M059J (cell line): ENCODE measurements at regions not wholly inside any gene's neighbourhood (a gene's known extent, or its start where the extent isn't known, plus 50 kb on each side); places are given as distances from the start of the nearest gene placed in this dataset.
"Not testable (repeated sequence)": the region's sequence is repeated elsewhere in the genome, so short reads cannot be mapped to it uniquely, and the experiment has no call there.

ENCODE experiments used
- DNase-seq: peaks from one replicate; pipeline ENCODE4 v3.0.0-alpha.2; 2012; ENCODE audit warnings: low read depth

DNA sequence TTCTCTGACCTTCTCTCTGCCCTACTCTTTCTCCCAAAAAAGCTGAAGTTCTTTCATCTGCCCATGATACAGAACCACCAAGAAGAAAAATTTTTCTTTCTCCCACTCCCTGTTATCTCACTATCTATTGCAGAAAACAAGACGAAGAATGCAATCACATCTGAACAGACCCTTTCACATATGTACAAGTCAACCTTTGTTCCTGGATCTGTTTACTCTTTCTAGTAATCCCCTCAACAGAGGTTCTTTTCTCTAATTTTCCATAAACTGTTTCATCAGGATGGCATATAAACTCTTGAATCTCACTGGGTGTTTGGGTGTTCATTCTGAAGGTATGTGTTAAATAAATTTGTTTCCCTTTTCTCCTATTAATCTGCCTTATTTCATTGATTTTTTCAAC lies 1262.7 kb upstream of the NRXN1 start:
- DNase-seq: no peak

DNA sequence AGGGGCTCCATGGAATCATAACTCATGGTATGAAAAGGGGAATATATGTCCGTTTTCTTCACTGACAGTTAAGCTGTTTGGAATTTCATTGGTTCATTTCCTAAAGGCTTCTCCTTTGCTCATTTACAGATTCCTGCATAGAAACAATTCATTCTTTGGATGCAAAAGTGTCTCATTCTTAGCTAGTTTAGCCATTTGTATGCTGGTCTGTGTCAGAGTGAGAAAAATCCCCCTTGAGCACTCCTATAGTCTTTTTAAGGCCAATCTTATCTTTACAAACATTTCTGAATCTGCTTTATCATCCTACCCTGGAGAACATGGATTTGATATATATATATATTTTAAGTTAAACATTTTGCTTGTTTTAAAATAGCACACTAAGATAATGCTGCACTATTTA lies 1260.9 kb upstream of the NRXN1 start:
- no peak for DNase-seq

DNA sequence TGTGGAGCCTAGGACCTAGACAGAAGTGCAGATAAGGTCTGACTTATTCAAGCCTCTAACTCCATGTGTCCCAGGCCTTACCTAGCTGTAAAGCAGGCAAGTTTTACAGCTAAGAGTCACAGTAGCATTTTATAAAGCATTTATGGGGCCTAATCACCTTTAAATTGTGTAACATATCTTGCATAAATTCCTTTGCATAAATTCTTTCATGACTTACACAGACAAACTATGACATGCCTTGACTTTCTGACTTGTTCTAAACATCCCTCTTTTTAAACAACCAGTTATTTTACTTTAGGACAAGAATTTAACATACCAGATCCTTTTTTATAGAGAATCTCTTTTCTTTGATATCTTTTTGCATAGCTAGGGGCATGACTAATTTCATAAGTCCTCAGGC lies 1257.8 kb upstream of the NRXN1 start:
- no peak for DNase-seq

DNA sequence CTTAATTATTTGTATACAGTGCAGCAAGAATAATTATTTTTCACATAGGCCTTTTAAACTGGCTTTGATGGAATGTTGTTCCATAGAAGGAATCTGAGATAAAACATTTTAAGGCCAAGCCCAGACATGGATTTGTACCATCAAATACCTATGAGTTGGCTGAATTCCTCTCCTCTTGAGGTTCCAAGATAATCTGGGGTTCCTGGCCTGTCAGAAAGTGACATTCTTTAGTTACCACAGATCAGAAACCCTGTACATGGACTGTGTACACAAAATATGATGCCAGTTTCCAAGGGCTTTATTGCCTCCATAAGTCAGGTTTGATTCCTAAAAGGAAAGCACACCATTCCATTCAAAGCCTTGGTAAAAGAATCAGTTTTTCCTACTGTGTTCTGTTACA lies 1256.7 kb upstream of the NRXN1 start:
- no peak for DNase-seq

DNA sequence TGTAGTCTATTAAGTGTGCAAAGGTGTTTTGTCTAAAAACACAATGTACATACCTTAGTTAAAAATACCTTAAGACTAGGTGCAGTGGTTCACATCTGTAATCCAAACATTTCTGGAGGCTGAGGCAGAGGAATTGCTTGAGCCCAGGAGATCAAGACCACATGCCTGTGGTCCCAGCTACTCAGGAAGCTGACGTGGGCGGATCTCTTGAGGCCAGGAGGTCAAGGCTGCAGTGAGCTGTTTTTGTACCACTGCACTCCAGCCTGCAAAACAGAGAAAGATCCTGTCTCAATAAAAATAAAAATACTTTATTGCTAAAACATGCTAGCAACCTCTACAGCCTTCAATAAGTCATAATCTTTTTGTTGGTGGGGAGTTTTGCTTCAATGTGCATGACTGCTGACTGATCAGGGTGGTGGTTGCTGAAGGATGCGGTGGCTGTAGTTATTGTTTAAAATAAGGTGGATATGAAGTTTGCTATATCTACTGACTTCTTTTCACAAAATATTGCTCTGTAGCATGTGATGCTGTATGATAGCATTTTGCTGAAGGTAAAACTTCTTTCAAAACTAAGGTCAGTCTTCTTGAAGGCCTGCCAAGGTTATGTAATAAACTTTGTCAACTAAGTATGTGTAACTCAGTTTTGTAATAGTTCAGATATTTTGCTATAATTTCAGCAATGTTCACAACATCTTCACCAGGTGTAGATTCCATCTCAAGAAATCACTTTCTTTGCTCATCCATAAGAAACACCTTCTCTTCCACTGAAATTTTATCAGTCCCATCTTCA lies 1238.0 kb upstream of the NRXN1 start:
- DNase-seq: no peak

DNA sequence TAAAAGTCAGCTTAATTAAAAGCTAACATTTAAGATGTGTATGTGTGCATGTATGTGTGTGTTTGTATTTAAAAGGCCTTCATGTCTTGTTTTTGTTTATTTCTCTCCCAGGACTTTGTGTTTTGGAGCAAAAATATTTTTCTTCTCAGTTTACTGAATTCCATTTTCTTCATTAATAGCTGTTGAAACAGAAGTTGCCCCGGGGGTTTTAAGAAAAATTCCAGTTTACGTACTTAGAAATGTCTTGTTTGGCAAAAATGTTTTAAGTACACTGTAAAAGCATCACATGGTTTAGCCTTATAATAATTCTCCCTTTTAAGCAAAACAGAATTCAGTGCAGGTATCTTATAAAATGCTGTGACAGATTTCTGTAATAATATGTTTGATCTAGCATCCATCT lies 1233.0 kb upstream of the NRXN1 start:
- no peak for DNase-seq

DNA sequence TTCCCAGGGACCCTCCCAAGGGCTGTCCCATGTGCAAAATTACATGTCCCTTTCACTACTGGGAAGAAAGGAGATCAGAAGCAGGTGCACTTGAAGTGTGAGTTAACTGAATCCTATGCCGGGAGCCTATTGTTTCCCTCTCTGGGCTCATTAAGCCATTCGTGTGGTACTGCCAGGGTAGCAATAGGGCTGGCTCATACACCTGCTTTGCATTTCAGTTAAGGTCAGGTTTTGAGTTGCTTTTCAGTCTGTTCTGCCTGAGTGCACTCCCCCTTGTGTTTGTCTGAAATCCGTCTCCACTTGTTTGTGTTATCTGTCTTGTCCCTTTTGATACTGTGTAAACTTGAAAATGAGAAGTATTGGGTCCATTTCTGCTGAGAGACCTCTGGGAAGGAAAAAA lies 1232.6 kb upstream of the NRXN1 start:
- DNase-seq: no peak

DNA sequence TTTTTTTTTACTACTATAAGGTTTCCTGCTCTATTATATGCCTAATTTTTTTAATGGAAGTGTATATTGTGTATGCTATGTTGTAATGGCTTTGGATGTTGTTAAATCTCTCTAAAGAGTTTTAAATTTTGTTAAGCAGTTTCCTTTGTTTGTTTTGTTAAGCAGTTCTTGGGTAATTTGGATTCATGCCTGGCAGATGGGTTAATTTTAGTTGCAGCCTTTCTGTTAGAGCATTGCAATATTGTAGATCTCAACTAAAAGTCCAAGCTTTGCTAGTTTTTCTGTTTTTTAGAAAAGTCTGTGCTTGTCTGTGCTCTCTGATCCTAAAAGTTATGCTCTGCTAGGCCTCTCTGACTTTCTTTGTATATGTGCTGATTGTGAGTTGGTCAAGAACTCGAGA lies 1229.0 kb upstream of the NRXN1 start:
- DNase-seq: no peak

DNA sequence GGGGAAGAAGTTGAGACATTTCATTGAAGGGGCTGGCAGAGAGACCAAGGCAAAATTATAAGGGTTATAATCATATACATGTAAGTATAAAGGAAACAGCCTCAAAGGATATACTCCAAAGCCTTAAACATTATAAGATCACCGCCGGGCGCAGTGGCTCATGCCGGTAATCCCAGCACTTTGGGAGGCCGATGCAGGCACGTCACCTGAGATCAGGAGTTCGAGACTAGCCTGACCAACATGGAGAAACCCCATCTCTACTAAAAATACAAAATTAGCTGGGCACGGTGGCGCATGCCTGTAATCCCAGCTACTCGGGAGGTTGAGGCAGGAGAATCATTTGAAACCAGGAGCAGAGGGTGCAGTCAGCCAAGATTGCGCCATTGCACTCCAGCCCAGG lies 1227.0 kb upstream of the NRXN1 start:
- not testable (repeated sequence) for DNase-seq

DNA sequence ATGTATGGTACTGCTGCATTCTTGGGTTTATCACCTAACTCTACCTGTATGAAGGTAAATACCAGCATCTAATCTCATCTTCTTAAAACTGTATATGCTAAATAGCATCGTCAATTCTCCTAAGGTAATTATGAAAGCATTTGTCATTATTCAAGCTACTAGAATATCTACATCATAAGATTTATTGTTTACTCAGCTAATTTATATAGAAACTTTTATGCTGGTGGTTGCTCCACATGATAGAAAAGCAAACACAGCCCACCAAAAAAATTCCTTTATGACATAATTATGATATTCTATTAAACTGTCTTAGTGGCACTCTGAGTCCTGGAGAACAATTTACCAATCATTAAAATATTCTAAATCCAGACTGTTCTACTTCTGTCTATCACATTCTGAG lies 1226.1 kb upstream of the NRXN1 start:
- no peak for DNase-seq

DNA sequence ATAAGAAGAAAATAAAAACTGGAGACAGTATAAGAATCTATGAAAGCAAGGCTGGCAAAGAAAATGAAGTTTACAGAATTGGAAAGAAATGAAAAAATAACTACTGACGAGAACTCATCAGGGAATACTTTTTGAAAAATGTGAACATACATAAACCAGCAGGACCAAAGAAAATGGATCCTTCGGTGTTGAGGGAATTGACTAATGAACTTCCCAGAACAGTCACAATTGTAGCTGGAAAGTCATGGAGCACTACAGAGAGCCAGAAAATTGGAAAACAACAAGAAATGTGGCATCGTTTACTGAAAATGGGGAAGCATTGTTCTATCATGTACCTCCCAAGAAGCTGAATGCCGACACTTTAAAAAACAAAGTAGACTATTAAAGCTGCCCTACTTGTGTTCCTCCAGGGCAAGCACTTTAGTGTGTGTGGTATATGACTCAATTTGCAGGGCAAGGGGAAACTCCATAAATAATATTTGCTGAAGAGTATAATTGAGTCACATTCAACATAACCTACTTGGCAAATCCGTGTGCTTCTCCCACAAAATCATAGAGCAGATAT lies 1221.6 kb upstream of the NRXN1 start:
- DNase-seq: no peak

DNA sequence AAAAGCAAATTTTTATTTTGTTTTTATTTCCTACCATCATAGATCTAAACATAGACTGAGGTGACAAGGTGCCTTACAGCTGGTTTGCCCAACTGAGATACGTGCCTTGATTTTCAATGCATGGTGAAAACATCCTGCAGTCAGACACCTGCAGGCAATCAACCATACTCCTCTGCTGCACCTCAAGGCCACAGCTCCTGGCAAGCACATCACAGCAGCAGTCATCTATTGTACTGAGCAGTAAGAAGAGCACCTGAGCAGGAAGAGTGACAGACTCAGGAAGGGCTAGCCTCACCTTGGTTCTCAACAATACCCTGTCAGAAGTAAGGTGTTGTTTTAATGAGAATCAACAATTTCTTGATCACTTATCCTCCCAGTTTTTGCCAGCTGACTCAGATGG lies 1206.8 kb upstream of the NRXN1 start:
- DNase-seq: no peak

DNA sequence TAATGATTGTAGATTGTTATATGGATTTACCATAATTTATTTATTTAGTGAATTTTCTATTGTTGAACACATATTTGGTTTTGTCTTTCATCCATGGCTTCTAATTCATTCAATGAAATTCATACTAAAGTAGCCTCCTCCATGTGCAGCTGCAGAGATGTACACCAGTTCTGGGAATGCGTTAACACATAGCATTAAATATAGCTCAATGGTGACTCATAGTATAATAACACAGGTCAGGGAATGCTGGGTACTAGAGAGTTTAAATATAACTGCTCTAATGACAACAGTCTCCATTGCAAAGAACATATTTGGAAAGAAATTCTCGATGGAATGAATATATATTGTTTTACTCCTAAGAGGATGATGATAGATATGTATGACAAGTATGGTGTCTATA lies 1190.2 kb upstream of the NRXN1 start:
- DNase-seq: no peak

DNA sequence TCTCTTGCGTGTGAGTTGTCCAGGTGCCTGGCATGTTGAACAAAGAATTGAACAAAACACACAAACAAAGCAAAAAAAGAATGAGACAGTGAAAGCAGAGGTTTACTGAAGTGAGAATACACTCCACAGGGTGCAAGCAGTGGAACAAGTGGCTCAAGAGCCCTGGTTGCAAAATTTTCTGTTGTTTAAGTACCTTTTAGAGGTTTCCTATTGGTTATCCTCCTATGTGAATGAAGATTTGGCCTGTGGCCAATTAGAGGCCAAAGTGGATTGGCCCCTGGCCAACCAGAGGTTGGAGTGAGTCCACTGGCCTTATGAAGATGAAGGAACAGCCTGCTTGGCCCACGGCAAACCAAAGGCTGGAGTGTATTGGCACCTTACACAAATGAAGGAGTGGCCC lies 1188.5 kb upstream of the NRXN1 start:
- DNase-seq: no peak

DNA sequence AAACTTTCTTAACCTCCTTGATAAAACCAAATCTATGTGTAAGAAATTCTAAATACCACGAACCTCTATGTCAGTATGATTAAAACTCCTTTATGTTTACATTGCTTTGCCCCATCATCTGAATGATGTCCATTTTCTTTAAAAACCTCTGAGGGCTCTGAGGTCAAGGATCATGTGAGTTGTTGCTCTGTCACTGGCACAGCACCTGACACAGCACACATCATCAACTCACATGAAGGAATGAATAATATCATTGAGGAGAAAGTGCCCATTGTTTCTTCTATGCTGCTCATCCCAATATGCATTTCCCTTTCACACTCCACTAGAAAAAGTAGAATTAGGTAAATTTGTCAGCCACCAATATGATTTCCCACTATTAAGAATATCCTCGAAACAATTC lies 1178.7 kb upstream of the NRXN1 start:
- DNase-seq: no peak

DNA sequence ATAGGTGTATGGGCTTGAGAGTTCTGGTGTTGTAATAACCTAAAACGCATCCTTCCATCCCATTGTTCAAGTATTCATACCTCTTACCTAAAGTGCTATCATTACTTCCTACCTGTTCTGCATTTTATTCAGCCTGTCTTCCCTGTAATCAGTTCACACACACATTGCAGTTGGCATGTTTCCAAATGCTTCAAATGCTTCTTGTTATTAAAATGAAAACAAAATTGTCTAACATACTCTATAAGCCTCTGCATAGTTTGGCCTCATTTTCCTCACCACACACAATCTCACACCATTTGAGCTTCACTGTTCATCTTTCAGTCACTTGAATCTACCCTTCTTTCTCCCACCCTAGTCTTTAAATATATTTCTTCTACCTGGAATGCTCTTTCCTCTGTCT lies 1178.2 kb upstream of the NRXN1 start:
- DNase-seq: no peak

DNA sequence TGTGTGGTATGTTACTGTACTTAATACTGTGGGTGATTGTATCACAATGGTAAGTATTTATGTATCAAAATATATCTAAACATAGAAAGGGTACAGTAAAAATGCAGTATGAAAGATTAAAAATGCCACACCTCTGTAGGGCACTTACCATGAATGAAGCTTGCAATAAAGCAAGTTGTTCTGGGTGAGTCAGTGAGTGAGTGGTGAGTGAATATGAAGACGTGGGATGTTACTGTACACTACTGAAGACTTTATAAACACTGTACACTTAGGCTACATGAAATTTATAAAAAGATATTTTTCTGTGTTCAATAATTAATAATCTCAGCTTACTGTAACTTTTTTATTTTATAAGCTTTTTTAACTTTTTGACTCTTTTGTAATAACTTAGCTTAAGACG lies 1162.4 kb upstream of the NRXN1 start:
- no peak for DNase-seq

DNA sequence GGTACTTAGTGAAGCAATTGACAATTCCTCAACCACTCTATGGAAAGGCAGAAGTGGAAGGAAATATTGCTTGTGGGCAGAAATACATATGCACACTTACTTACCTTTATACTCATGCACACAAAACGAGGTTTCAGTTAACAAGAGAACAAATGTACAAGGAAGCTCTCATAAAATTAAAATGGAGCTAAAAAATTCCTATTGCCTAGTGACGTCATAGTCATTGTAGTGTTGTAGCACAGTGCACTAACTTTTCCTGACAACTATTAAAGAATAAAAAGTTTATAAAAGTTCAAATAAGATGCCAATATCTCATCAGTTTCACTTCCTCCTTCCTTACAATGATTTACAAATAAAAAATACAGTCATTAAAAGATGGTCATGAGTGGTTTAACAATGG lies 1161.9 kb upstream of the NRXN1 start:
- DNase-seq: no peak

DNA sequence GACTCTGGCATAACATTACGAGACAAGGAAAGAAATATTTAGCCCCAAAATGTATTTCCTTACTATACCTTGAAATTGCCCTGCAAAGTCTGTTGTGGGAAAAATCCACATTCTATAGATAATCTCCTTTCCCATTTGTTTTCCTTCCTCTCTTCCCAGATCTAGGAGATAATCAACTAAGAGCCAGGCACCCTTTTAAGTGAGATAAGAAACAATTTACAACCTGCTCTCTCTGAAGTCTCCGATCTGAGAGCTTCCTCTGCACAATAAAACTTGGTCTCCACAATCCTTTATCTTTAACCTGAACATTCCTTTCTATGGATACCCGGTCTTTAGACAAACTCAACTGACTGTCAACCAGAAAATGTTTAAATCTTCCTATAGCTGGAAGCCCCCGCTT lies 1160.7 kb upstream of the NRXN1 start:
- DNase-seq: no peak

DNA sequence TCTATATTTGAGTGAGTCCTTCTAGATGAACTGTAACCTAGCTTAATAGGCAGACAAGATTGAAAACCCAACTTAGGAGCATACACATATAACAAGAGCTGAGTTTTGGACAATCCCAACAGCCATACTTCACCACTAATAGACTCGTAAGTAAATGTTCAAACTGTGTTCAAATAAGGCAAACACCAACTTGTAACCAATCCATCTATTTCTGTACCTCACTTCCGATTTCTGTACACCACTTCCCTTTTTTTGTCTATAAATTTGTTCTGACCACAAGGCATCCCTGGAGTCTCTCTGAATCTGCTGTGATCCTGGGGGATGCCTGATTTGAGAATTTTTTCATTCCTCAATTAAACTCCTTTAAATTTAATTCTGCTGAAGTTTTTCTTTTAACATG lies 1149.1 kb upstream of the NRXN1 start:
- DNase-seq: no peak

DNA sequence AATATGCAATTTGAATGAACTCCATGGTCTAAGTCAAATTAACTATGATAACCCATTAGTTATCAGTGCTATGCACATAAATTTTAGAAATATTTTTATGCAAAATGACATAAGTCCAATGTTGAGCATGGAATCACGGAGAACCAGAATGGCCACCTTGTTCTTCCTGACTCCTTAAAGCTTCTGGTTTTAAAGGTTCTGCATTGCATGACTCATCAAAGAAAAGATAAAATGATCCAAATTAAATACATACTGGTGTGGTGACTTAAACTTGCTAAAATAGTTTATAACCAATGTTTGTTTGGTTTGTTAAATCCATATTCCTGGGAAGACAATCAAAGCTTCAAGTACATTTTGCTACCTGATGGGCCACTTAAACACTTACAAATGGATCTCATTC lies 1146.9 kb upstream of the NRXN1 start:
- no peak for DNase-seq

DNA sequence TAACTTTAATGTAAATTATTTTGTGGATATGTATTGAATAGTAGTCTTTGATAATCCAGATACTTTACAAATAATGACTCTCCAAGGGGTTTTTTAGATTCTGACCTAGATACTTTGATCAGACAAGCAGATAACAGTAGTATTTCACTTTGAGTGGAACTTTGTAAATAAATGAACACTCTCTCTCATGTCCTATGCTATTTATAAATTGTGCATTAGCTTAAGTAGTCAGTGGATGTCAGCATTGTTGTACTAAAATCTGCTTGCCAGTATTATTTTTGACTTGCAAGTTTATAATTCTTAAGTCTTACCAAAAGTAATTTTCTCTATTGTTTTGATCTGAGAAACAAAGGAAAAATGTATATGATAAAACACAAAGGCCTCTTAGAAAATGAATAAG lies 1113.1 kb upstream of the NRXN1 start:
- no peak for DNase-seq

DNA sequence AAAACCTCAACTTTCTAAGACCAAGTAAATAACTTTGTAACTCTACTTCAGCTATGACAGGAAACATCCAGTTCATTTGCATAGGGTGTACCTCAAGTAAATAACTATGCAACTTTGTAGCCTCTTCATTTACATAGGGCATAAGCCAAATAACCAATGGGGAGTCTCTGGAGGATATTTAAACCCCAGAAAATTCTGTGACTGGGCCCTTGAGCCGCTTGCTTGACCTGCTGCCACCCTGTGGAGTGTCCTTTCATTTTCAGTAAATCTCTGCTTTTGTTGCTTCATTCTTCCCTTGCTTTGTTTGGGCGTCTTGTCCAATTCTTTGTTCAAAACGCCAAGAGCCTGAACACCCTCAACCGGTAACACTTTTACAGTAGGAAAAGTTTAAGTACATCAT lies 1112.7 kb upstream of the NRXN1 start:
- DNase-seq: no peak

DNA sequence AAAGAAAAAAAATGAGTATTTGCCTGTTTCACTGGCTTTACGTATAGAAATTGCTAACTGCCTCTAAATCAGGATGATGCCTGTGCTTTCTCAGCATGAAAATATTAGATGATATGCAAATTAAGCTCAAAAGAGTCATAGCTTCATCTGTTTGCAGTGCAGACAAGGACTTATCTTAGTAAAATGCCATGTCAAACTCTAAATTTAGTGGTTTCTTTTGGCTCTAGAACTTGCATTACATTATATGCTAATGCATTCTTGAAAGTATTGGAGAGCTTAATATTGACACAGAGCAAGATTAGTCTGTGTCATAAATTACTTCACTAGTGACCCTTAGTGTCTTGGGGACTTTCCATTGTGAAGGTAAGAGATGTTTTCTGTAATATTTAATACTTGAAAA lies 1109.1 kb upstream of the NRXN1 start:
- DNase-seq: no peak
